Stimulated activated memory B cell treated with anti-CD40 and anti-IgM and Interleukin-4, amounts not matched to agents 10 μg/mL and 1 μg/mL and 100 μg/mL, for 72 hours (primary cell): ENCODE measurements at regions not wholly inside any gene's neighbourhood (a gene's known extent, or its start where the extent isn't known, plus 50 kb on each side); places are given as distances from the start of the nearest gene placed in this dataset.
"Not testable (repeated sequence)": the region's sequence is repeated elsewhere in the genome, so short reads cannot be mapped to it uniquely, and the experiment has no call there.

Experiments used
- ATAC-seq: fragments of 150-1000 bp; cut with Tn5 transposase; 2 replicates; pipeline ENCODE4 v1.10.0; 2021
- H3K27ac Mint-ChIP-seq: one replicate; pipeline ENCODE4 v1.8.0; 2022; ENCODE audit warnings: mild to moderate bottlenecking, mixed read lengths
- H3K27me3 Mint-ChIP-seq: one replicate; pipeline ENCODE4 v1.8.0; 2022; ENCODE audit warnings: mixed read lengths
- H3K36me3 Mint-ChIP-seq: one replicate; pipeline ENCODE4 v1.8.0; 2022; ENCODE audit warnings: mixed read lengths
- H3K4me1 Mint-ChIP-seq: one replicate; pipeline ENCODE4 v1.8.0; 2022; ENCODE audit warnings: mixed read lengths
- H3K4me3 Mint-ChIP-seq: one replicate; pipeline ENCODE4 v1.8.0; 2022; ENCODE audit warnings: mild to moderate bottlenecking, moderate library complexity, mixed read lengths
- H3K9me3 Mint-ChIP-seq: one replicate; pipeline ENCODE4 v1.8.0; 2022; ENCODE audit warnings: mixed read lengths

DNA sequence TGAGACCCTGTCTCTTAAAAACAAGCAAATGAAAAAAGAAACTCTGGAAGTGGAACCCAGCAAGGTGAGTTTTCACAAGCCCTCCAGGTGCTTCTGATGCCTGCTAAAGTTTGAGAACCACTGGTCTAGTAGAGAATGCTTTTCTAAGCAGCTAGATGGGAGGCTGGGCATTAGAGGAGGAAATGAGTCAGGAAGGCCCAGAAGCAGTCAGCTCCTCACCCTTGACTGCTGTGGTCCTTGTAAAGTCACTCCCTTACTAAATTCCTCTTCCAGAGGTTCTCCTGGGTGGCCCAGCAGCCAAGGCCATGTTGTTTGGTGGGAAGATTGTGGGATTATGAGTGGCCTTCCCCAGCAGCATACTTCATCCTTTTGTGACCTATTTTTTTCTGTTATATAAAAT lies 52.0 kb upstream of the FYN start:
- Mint-ChIP-seq H3K9me3 (no peaks in the 10 kb centered on the region), H3K27me3 (no peaks in the 10 kb centered on the region), H3K4me1 (no peaks in the 10 kb centered on the region), H3K36me3 (no peaks in the 10 kb centered on the region), H3K27ac (no peak overlapping the region), H3K4me3 (no peak overlapping the region)
- no peak for ATAC-seq

DNA sequence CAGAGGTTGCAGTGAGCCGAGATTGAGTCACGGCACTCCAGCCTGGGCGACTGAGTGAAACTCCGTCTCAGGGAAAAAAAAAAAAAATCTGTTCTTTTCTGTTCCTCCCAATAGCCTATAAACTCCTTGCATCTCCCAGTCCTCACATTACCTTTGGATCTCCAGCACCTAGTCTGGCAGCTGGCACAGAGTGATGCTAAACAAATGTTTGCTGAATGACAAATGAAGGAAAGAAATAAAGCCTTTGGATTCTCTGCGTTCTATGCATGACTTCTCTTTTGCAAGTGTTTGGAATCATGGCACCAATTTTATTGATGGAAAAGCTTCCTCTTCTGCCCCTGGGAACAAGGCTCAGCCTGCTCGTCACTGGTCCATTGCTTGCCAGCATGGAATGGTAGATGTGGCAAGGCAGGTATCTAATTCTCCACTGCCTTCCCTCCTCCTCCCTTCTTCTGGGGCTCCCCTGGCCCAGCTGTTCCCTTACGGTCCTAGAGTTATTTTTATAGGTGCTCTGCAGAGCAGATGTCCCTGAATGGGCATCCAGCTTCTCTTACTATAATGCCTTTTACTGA lies 53.6 kb upstream of the FYN start:
- Mint-ChIP-seq H3K4me1 (no peaks in the 10 kb centered on the region), H3K9me3 (peaks cover 2% of the 10 kb centered on the region), H3K36me3 (peaks cover 3% of the 10 kb centered on the region), H3K27ac (no peak overlapping the region), H3K27me3 (peaks cover 4% of the 10 kb centered on the region), H3K4me3 (no peak overlapping the region)
- no peak for ATAC-seq

DNA sequence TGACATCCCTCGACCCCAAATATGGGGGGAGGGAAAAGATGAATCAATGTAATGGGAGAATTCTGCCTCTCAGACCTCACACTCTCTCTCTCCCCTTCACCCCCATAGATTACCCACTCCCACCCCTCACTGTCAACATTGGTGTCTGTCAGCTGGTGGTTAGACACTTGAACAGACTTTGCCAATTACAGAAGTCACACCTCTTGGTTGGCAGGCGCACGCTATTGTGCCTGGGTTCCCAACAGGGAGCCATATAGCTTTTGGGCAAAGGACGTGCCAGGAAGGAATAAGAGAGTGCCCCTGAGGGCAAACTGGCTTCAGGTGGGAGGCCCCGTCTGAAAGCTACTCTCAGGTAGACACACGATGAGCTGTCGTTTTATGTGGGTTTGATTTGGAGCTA lies 54.1 kb upstream of the FYN start:
- peaks cover 9% of the 10 kb centered on the region for H3K27me3 Mint-ChIP-seq
- no peak overlapping the region for H3K4me3 Mint-ChIP-seq
- no peak for ATAC-seq
- H3K9me3 Mint-ChIP-seq: peaks cover 7% of the 10 kb centered on the region
- no peaks in the 10 kb centered on the region for H3K4me1 Mint-ChIP-seq
- no peak overlapping the region for H3K27ac Mint-ChIP-seq
- peaks cover 8% of the 10 kb centered on the region for H3K36me3 Mint-ChIP-seq

DNA sequence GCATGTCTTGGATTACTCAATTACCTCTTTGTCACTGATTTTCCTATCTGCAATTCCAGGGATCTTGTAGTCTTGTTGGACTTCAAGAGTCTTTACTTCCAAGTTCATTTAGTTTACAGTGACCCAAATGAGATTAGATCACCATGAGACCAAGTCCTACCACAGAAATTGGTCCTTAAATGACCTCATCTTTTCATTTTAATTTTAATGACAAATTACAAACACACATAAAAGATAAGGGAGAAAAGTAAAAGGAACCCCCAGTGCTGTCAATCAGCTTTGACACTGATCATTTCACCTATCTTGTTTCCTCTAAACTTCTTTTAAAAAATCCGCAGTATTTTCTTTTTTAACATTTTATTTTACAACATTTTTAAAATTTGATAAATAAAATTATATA lies 54.9 kb upstream of the FYN start:
- Mint-ChIP-seq H3K27ac (no peak overlapping the region), H3K4me3 (no peak overlapping the region), H3K27me3 (peaks cover 15% of the 10 kb centered on the region), H3K9me3 (peaks cover 11% of the 10 kb centered on the region), H3K36me3 (peaks cover 13% of the 10 kb centered on the region), H3K4me1 (no peaks in the 10 kb centered on the region)
- ATAC-seq: no peak

DNA sequence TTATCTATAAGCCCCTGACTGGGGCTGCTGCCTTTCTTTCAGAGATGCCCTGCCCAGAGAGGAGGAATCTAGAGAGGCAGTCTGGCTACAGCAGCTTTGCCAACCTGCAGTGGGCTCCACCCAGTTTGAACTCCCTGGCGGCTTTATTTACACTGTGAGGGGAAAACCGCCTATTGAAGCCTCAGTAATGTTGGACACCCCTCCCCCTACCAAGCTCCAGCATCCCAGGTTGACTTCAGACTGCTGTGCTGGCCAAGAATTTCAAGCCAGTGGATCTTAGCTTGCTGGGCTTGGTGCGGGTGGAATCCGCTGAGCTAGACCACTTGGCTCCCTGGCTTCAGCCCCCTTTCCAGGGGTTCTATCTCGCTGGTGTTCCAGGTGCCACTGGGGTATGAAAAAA lies 61.4 kb upstream of the FYN start:
- Mint-ChIP-seq H3K9me3 (peaks cover 11% of the 10 kb centered on the region), H3K36me3 (peaks cover 13% of the 10 kb centered on the region), H3K27me3 (peaks cover 48% of the 10 kb centered on the region)
- not testable (repeated sequence) for H3K4me3 Mint-ChIP-seq, ATAC-seq, H3K4me1 Mint-ChIP-seq, H3K27ac Mint-ChIP-seq

DNA sequence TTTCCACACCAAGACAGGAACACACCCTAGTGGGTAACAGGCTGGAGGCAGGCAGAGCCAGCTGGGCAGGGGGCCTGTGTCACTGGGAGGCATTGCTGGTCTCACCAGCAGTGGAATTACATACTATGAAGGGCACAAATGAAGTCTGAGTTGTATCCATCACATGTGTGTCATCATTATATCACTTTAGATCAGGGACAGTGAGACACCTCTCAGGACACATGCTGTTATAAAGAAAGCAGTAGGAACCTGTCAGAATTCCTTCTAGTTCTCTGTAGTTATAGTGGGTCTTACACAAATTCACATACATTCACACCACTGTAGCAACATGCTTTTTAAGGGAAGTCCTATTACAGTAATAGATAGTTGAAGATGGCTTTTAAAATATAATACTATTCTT lies 63.5 kb upstream of the FYN start:
- Mint-ChIP-seq H3K4me3 (no peak overlapping the region), H3K36me3 (peaks cover 12% of the 10 kb centered on the region), H3K9me3 (peaks cover 11% of the 10 kb centered on the region), H3K27ac (no peak overlapping the region), H3K27me3 (peaks cover 45% of the 10 kb centered on the region), H3K4me1 (no peaks in the 10 kb centered on the region)
- ATAC-seq: no peak

DNA sequence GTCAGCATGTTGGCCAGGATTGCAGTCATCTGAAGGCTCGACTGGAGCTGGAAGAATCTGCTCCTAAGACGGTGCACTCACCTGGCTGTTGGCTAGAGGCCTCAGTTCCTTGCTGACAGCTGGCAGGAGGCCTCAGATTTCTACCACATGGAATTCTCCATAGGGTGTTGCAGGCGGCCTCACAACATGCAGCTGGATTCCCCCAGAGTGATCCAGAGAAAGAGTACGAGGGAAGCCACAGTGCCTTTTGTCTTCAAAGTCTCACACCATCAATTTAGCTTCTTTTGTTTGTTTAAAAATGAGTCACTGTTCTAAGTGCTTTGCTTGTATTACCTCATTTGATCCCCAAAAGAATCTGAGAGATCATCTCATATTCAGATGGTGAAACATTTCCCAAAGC lies 65.5 kb upstream of the FYN start:
- H3K4me3 Mint-ChIP-seq: no peak overlapping the region
- no peak for ATAC-seq
- no peak overlapping the region for H3K27ac Mint-ChIP-seq
- H3K27me3 Mint-ChIP-seq: peaks cover 33% of the 10 kb centered on the region
- no peaks in the 10 kb centered on the region for H3K36me3 Mint-ChIP-seq
- H3K9me3 Mint-ChIP-seq: peaks cover 4% of the 10 kb centered on the region
- H3K4me1 Mint-ChIP-seq: no peaks in the 10 kb centered on the region

DNA sequence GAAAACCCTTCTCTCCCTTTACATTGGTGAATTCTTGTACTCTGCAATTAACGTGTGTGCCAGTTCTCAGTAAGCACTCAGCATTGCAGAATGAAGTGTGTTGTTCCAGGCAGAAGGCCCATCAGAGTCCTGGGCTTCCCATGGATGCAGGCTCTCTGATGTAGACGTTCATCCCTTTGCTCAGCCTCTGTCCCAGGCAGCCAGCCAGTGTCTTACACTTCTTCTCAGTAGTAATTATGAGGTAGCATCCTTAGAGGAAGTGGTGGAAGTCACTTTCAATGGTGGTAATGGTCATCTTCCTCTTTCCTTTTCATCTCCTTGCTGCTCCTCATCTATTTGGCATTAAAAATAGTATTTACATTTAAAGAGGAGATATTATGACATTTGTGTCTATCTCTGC lies 66.7 kb upstream of the FYN start:
- no peak overlapping the region for H3K4me3 Mint-ChIP-seq
- no peak for ATAC-seq
- no peaks in the 10 kb centered on the region for H3K36me3 Mint-ChIP-seq
- H3K9me3 Mint-ChIP-seq: peaks cover 4% of the 10 kb centered on the region
- H3K27ac Mint-ChIP-seq: no peak overlapping the region
- no peaks in the 10 kb centered on the region for H3K4me1 Mint-ChIP-seq
- H3K27me3 Mint-ChIP-seq: peaks cover 33% of the 10 kb centered on the region

DNA sequence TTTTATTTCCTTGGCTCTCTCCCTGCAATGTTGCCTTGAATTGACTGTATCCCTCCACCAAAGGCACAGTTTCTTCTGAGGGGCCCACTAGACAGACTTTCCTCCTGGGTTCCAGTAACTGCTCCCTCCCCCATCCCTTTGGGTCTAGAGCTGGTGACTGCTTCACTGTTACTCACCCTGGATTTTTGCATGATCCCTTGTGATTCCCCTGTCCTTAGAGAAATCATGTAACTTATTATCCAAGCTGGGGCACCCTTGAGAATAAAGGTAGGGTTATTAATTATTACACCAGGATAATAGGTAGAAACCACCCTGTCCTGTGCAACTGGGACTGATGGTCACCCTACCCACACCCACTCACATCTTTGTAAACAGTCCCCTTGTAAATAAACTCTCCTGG lies 67.5 kb upstream of the FYN start:
- no peak for ATAC-seq
- no peaks in the 10 kb centered on the region for H3K4me1 Mint-ChIP-seq

DNA sequence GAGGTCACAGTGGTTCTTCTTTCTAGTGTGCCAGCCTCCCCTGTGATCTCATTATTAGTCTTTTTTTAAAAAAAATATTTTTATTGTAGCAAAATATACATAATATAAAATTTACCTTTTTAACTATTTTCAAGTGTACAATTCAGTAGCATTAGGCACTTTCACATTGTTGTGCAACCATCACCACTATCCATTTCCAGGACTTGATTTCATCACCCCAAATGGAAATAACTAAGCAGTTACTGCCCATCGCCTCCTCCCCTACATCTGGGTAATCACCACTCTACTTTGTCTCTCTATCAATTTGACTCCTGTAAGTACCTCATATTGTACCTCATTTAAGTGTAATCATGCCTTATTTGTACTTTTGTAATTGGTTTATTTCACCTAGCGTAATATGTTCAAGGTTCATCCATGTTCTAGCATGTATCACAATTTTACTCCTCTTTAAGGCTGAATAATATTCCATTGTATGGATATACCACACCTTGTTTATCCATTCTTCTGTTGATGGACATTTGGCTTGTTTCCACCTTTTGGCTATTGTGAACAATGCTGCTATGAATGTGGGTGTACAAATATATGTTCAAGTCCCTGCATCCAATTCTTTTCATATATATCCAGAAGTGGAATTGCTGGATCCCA lies 68.6 kb upstream of the FYN start:
- no peaks in the 10 kb centered on the region for H3K4me1 Mint-ChIP-seq
- ATAC-seq: no peak
- peaks cover 19% of the 10 kb centered on the region for H3K27me3 Mint-ChIP-seq
- H3K4me3 Mint-ChIP-seq: no peak overlapping the region
- peaks cover 4% of the 10 kb centered on the region for H3K9me3 Mint-ChIP-seq
- no peak overlapping the region for H3K27ac Mint-ChIP-seq
- no peaks in the 10 kb centered on the region for H3K36me3 Mint-ChIP-seq

More for the DNA sequence above, 67.5 kb upstream of the FYN start:
- Mint-ChIP-seq H3K36me3 (no peaks in the 10 kb centered on the region), H3K27me3 (peaks cover 28% of the 10 kb centered on the region), H3K4me3 (no peak overlapping the region), H3K27ac (no peak overlapping the region), H3K9me3 (peaks cover 4% of the 10 kb centered on the region)

DNA sequence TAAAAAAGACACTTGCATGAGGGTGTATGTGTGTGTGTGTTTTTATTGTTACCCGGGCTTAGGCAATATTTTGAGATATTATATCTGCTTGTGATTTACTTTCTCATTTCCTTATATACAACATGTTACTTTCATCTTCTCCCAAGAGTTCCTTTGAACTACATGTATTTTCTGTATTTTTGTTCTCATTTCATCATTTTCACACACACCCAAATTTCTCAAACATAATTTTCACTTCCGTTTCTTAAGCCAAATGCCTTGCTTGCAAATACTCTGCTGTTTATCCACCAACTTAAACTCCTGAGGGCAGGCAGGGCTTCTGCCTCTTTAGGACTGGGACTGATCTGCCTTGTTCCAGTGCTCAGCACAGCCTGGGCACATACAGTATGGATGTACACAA lies 69.3 kb upstream of the FYN start:
- no peak for ATAC-seq
- H3K27ac Mint-ChIP-seq: no peak overlapping the region
- H3K4me1 Mint-ChIP-seq: no peaks in the 10 kb centered on the region
- H3K27me3 Mint-ChIP-seq: peaks cover 13% of the 10 kb centered on the region
- peaks cover 4% of the 10 kb centered on the region for H3K9me3 Mint-ChIP-seq
- H3K36me3 Mint-ChIP-seq: no peaks in the 10 kb centered on the region
- H3K4me3 Mint-ChIP-seq: no peak overlapping the region

DNA sequence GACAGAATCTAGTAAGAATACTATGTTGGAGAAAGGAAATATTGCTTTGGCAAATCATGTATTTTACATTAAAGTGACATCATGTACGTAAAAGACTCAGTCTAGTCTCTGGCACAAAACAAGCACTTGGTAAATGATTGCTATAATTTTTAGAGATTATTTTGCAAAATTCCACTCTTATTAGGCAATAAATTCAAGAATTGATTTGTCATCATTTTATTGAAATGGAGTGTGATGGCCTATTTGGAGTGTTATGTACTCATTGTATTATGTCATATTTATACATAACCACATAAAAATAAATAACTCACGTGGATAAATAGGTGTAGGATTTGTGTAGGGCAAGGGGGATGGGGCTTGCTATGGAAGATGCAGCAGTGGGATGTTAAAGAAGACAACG lies 70.0 kb upstream of the FYN start:
- peaks cover 6% of the 10 kb centered on the region for H3K27me3 Mint-ChIP-seq
- H3K27ac Mint-ChIP-seq: no peak overlapping the region
- ATAC-seq: no peak
- no peaks in the 10 kb centered on the region for H3K4me1 Mint-ChIP-seq
- no peak overlapping the region for H3K4me3 Mint-ChIP-seq
- H3K36me3 Mint-ChIP-seq: no peaks in the 10 kb centered on the region
- peaks cover 4% of the 10 kb centered on the region for H3K9me3 Mint-ChIP-seq

DNA sequence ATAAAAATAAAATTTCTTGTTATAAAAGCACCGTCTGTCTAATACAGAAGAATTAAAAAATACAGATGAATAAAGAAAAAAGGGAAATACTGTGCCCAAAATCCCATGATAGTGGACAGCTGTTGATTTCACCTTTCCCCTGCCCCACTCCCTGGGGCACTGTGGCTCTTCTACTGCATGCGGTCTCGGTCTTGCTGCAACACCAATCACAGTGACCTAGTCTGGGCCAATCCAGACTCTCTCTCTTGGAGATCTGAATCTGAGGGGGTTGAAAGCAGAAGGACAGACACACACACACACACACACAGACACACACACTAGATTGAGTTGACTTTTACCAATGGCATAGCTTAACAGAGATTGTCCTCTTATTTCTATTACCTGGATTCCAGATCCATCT lies 70.5 kb upstream of the FYN start:
- Mint-ChIP-seq H3K9me3 (peaks cover 4% of the 10 kb centered on the region), H3K36me3 (no peaks in the 10 kb centered on the region), H3K4me1 (no peaks in the 10 kb centered on the region), H3K27me3 (peaks cover 2% of the 10 kb centered on the region), H3K4me3 (no peak overlapping the region), H3K27ac (no peak overlapping the region)
- ATAC-seq: no peak

DNA sequence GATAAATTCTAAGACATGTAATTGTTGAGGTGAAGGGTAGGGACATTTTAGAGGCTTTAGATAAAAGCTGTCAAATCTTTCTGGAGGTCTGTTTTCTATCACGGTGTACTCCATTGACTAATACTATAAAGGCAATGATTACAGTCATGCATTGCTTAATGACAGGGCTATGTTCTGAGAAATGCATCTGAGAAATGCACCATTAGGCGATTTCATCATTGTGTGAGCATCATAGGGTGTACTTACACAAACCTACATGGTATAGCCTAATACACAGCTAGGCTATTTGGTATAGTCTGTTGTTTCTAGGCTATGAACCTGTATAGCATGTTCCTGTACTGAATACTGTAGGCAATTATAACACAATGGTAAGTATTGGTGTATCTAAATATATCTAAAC lies 71.3 kb upstream of the FYN start:
- H3K4me3 Mint-ChIP-seq: no peak overlapping the region
- H3K9me3 Mint-ChIP-seq: peaks cover 4% of the 10 kb centered on the region
- no peaks in the 10 kb centered on the region for H3K4me1 Mint-ChIP-seq
- no peaks in the 10 kb centered on the region for H3K36me3 Mint-ChIP-seq
- no peaks in the 10 kb centered on the region for H3K27me3 Mint-ChIP-seq
- ATAC-seq: no peak
- no peak overlapping the region for H3K27ac Mint-ChIP-seq

DNA sequence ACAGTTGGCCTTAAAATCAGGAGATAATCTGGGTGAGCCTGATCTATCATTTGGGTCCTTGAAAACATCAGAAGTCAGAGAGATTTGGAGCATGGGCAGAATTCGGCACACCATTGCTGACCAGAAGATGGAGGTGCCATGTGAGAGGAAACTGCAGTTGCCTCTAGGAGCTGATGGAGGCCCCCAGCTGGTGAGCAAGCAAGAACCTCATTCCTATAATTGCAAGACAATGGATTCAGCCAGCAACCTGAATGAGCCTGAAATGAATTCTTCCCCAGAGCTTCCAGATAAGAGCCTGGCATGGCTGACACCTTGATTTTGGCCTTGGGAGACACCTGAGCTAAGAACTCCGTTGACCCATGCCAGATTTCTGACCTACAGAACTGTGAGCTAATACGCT lies 76.3 kb upstream of the FYN start:
- Mint-ChIP-seq H3K9me3 (no peaks in the 10 kb centered on the region), H3K27me3 (peaks cover 10% of the 10 kb centered on the region), H3K4me1 (no peaks in the 10 kb centered on the region), H3K27ac (no peak overlapping the region), H3K4me3 (no peak overlapping the region), H3K36me3 (no peaks in the 10 kb centered on the region)
- no peak for ATAC-seq

DNA sequence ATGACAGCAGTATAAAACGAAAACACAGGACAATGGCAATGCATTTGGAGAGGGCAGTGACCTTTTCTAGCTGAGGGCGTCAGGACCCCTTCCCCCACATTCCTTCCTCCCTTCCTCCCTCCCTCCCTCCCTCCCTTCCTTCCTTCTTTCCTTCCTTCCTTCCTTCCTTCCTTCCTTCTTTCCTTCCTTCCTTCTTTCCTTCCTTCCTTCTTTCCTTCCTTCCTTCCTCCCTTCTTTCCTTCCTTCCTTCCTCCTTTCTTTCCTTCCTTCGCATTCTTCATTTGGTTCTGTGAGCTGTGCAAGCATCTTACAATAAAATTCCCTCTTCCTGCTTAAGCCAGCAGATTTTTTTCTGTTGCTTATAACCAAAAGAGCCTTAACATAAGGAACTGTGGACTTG lies 76.7 kb upstream of the FYN start:
- H3K4me3 Mint-ChIP-seq, H3K27me3 Mint-ChIP-seq, H3K9me3 Mint-ChIP-seq, H3K27ac Mint-ChIP-seq, H3K36me3 Mint-ChIP-seq, H3K4me1 Mint-ChIP-seq, ATAC-seq: not testable (repeated sequence)
